K562 (cell line): ENCODE measurements at regions not wholly inside any gene's neighbourhood (a gene's known extent, or its start where the extent isn't known, plus 50 kb on each side); places are given as distances from the start of the nearest gene placed in this dataset.

Source experiments
- ATAC-seq: fragments of 200-7000 bp; cut with Tn5 transposase; 3 replicates; pipeline ENCODE4 v1.9.1; 2020; ENCODE audit warnings: moderate library complexity
- BruUV-seq: library from RNA; stranded (reverse); fragments of 400-500 nt; replicated peaks from 2 replicates; lab custom pipeline; 2021; lab: Mats Ljungman, UMichigan
- CTCF ChIA-PET: fragments of 300-600 bp; formaldehyde crosslinking; extraction: SDS; loops from one replicate; lab custom pipeline; 2021; ENCODE audit warnings: low intra/inter-chr PET ratio; lab: Yijun Ruan, JAX
- POLR2A ChIA-PET: fragments of 300-600, 350-650 bp; sonication (Branson Sonifier 250); formaldehyde crosslinking; extraction: SDS; loops from one replicate; lab custom pipeline; 2021; ENCODE audit warnings: antibody characterized with exemption, inconsistent platforms; lab: Yijun Ruan, JAX
- DNase-seq, 4 experiments: peaks; one replicate each; pipeline versions ENCODE4 v3.0.0 to v3.0.0-alpha.2; 2011 to 2018; ENCODE audit warnings: low spot score in 3 of 4, mixed read lengths in 3 of 4; ENCODE audit errors: extremely low read depth in 1 of 4
- FAIRE-seq: peaks from 2 replicates; lab custom pipeline; 2011; peaks lifted over from hg19 to GRCh38; lab: Jason Lieb, UNC
- H2AFZ ChIP-seq: 2 replicates; pipeline ENCODE4 v1.6.0; 2011; ENCODE audit warnings: low read depth, low read length, control low read depth, inconsistent platforms
- H3K27ac ChIP-seq: fragments of 200-600 bp; 3 replicates; pipeline ENCODE4 v1.8.0; 2011; ENCODE audit warnings: low read depth, mild to moderate bottlenecking, control low read depth, inconsistent platforms, low read length, moderate library complexity, mixed read lengths; ENCODE audit errors: extremely low read depth
- H3K27me3 ChIP-seq, 2 experiments: fragments of 300-600 bp in 1 of 2; 2 replicates in 1 of 2; 3 replicates in 1 of 2; pipeline versions ENCODE4 v1.6.0 to v1.8.0; 2011; ENCODE audit warnings: inconsistent platforms in 2 of 2, low read length in 2 of 2, mild to moderate bottlenecking in 1 of 2, mixed read lengths in 1 of 2, moderate library complexity in 1 of 2; ENCODE audit not compliant: control insufficient read depth in 2 of 2, insufficient read depth in 2 of 2
- H3K36me3 ChIP-seq: fragments of 300-600 bp; 3 replicates; pipeline ENCODE4 v1.8.0; 2011; ENCODE audit warnings: mild to moderate bottlenecking, low read length, inconsistent platforms; ENCODE audit not compliant: control insufficient read depth, insufficient read depth
- H3K4me1 ChIP-seq, 2 experiments: fragments of 200-600 bp in 1 of 2; replicated peaks in 1 of 2; 2 replicates in 1 of 2; 3 replicates in 1 of 2; pipeline versions ENCODE4 v1.5.1 to v1.8.0; 2011; ENCODE audit warnings: inconsistent platforms in 2 of 2, low read length in 2 of 2, mild to moderate bottlenecking in 1 of 2, mixed read lengths in 1 of 2, moderate library complexity in 1 of 2; ENCODE audit not compliant: control insufficient read depth in 2 of 2, insufficient read depth in 2 of 2
- H3K4me2 ChIP-seq: 2 replicates; pipeline ENCODE4 v1.6.1; 2011; ENCODE audit warnings: low read length, control low read depth, inconsistent platforms, mixed read lengths; ENCODE audit not compliant: insufficient read depth
- H3K4me3 ChIP-seq: fragments of 200-600 bp; sonication (generic), shearing (Covaris generic); 2 replicates; pipeline ENCODE4 v1.5.1; 2016; ENCODE audit warnings: control low read depth, inconsistent platforms
- H3K79me2 ChIP-seq: fragments of 200-600 bp; 3 replicates; pipeline ENCODE4 v1.8.0; 2011; ENCODE audit warnings: low read length, inconsistent platforms; ENCODE audit not compliant: control insufficient read depth, insufficient read depth
- H3K9ac ChIP-seq, 2 experiments: 2 replicates each; pipeline versions ENCODE4 v1.6.0 to v1.6.1; 2011; ENCODE audit warnings: low read depth in 2 of 2, low read length in 2 of 2, control low read depth in 1 of 2, inconsistent platforms in 1 of 2, mild to moderate bottlenecking in 1 of 2, mixed read lengths in 1 of 2; ENCODE audit not compliant: insufficient read depth in 1 of 2
- H3K9me1 ChIP-seq: one replicate; pipeline ENCODE4 v1.6.0; 2011; ENCODE audit warnings: inconsistent platforms, mild to moderate bottlenecking, low read length, moderate library complexity; ENCODE audit not compliant: control insufficient read depth, insufficient read depth
- H3K9me3 ChIP-seq: replicated peaks from 2 replicates; pipeline ENCODE4 v1.5.1; 2011; ENCODE audit warnings: low read depth, low read length, inconsistent platforms; ENCODE audit not compliant: control insufficient read depth, insufficient read depth
- H4K20me1 ChIP-seq: replicated peaks from 2 replicates; pipeline ENCODE4 v1.6.1; 2011; ENCODE audit warnings: low read length, inconsistent platforms, mixed read lengths; ENCODE audit not compliant: control insufficient read depth, insufficient read depth
- CEBPB ChIP-seq: fragments of 450-650 bp; IDR thresholded peaks from 2 replicates; pipeline ENCODE4 v1.6.1; 2016; ENCODE audit warnings: missing genetic modification characterization, missing compliant biosample characterization
- ERF ChIP-seq: fragments of 450-650 bp; formaldehyde crosslinking; IDR thresholded peaks from 2 replicates; pipeline ENCODE4 v1.4.0; 2020; ENCODE audit warnings: mild to moderate bottlenecking, mixed read lengths
- HSF4 ChIP-seq: fragments of 250-450 bp; sonication (Bioruptor Pico); IDR thresholded peaks from 2 replicates; pipeline ENCODE4 v2.1.2; 2022; ENCODE audit warnings: mild to moderate bottlenecking, moderate library complexity, borderline replicate concordance
- MEF2D ChIP-seq: conservative IDR thresholded peaks from 2 replicates; pipeline ENCODE4 v1.6.1; 2016; ENCODE audit warnings: low read depth, missing genetic modification characterization, missing compliant biosample characterization
- RUNX1 ChIP-seq: sonication (generic); IDR thresholded peaks from 2 replicates; pipeline ENCODE4 v1.6.1; 2016; ENCODE audit warnings: antibody characterized with exemption, low read depth
- SMAD2 ChIP-seq: fragments of 150-350 bp; IDR thresholded peaks from 2 replicates; pipeline ENCODE4 v1.6.1; 2014; ENCODE audit warnings: low read depth, mild to moderate bottlenecking, low read length
- SMARCE1 ChIP-seq: fragments of 450-650 bp; IDR thresholded peaks from 2 replicates; pipeline ENCODE4 v1.7.1; 2016; ENCODE audit warnings: mild to moderate bottlenecking
- ZNF165 ChIP-seq: fragments of 250-450 bp; sonication (Bioruptor Pico); IDR thresholded peaks from 2 replicates; pipeline ENCODE4 v1.4.0; 2020; ENCODE audit warnings: borderline replicate concordance
- ZNF24 ChIP-seq: fragments of 450-650 bp; IDR thresholded peaks from 2 replicates; pipeline ENCODE4 v1.6.1; 2016
- WGBS: fragments of 100-300 bp; shearing (Covaris generic); methylation state at CpG from one replicate; pipeline ENCODE4 v1.1.6; 2016; ENCODE audit warnings: low coverage, mixed read lengths; ENCODE audit not compliant: insufficient coverage; ENCODE audit errors: missing lambda C conversion rate; 5-methylcytosine and 5-hydroxymethylcytosine counted together
- in situ Hi-C: fragments of 300-500 bp; cut with MboI; formaldehyde crosslinking; loops from 4 replicates; pipeline ENCODE4 v1.15.0; 2018; ENCODE audit warnings: inconsistent platforms, mixed read lengths
- intact Hi-C: fragments of 100-400 bp; cut with micrococcal nuclease; formaldehyde crosslinking; loops from 2 replicates; pipeline ENCODE4 v1.14.2; 2022
- TF ChIP-seq, protein P1 (sequence below): IDR thresholded peaks from 2 replicates; pipeline ENCODE4 v1.6.1; 2012; ENCODE audit warnings: low read depth, low read length, improper control_type of control experiment, borderline replicate concordance
- TF ChIP-seq, protein P2 (sequence below): sonication (generic); IDR thresholded peaks from 2 replicates; pipeline ENCODE4 v1.6.1; 2016
- TF ChIP-seq, protein P3 (sequence below): fragments of 450-650 bp; IDR thresholded peaks from 2 replicates; pipeline ENCODE4 v1.6.1; 2018; ENCODE audit warnings: mild to moderate bottlenecking, low read depth; ENCODE audit not compliant: partially characterized antibody

DNA sequence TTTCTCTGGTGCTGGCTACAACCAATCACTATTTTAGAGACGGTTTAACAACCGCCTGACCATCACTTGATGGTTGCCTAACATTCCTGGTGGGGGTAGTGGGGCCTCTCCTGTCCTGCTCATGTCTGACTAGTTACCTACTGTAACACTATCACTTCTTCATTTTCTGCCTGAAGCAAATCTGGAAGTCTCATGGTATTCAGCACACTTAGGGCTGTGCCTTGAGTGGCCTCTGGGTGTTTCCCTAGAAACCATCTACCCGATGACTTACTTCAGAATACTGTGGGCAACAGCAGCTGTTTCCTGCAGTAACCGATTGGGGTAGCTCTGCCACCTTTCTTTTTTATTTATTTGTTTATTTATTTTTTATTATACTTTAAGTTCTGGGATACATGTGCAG, 880.1 kb upstream of the INTU start:
- TF ChIP-seq HSF4 (CRISPR knock-in tag) (no peak), ZNF24 (peak; percentile 29; the same call in 1 of the 2 replicates), CEBPB (tag) (peak; percentile 11; the same call in 1 of the 2 replicates)
- TF ChIP-seq, all 486 proteins: peak for 2
- in situ Hi-C loops (no loop called here), intact Hi-C loops (no loop called here)
- no peaks in the 10 kb centered on the region for H3K9me1 ChIP-seq
- BruUV-seq: no TSS peak
- DNase-seq (no peak), ATAC-seq (peak; percentile 52), FAIRE-seq (no peak)
- POLR2A ChIA-PET: interaction anchor here (1.2 to 1.3 kb wide), 2 partner anchors 9 to 14 kb away, joined by 4 to 7 read pairs; no protein-coding TSS in a partner anchor
- H3K79me2 ChIP-seq: peaks cover 18% of the 10 kb centered on the region; the same call in 2 of the 3 replicates
- no peaks in the 10 kb centered on the region for H3K27me3 ChIP-seq
- no peak overlapping the region for H2AFZ ChIP-seq
- peaks cover 3 to 20% of the 10 kb centered on the region in 2 experiments; a peak in 3 of 5 replicates for H3K4me1 ChIP-seq
- no peak overlapping the region for H3K4me3 ChIP-seq
- no peaks in the 10 kb centered on the region for H4K20me1 ChIP-seq
- no peak overlapping the region for H3K9ac ChIP-seq
- no peak overlapping the region for H3K4me2 ChIP-seq
- CTCF ChIA-PET: no interaction called here
- WGBS: 60% methylated on average over 4 of the region's 4 CpGs
- peaks cover 8% of the 10 kb centered on the region; the same call in 1 of the 3 replicates for H3K36me3 ChIP-seq
- no peaks in the 10 kb centered on the region for H3K9me3 ChIP-seq
- H3K27ac ChIP-seq: 0 out of 3 replicates have a peak overlapping the region, but pooled peaks have one; percentile 51

DNA sequence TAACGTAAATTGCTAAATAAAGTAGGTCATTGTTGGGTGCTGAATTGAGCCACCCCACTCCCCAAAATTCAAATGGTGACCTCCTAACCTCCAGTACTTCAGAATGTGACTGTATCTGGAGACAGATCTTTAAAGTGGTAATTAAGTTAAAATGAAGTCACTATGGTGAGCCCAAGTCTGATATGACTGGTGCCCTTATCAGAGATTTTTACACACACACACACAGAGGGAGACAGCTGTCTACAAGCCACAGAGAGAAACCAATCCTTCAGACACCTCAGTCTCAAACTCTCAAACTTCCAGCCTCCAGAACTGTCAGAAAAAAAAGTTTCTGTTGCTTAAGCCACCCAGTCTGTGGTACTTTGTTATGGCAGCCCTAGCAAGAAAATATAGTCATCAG, 879.2 kb upstream of the INTU start:
- Histone ChIP-seq H3K36me3 (peaks cover 8% of the 10 kb centered on the region; the same call in 1 of the 3 replicates), H2AFZ (no peak overlapping the region), H3K9me3 (no peaks in the 10 kb centered on the region), H3K27ac (peak overlapping the region; percentile 10; the same call in 1 of the 3 replicates), H3K27me3 (no peaks in the 10 kb centered on the region), H3K4me2 (no peak overlapping the region), H4K20me1 (no peaks in the 10 kb centered on the region), H3K79me2 (peaks cover 12% of the 10 kb centered on the region; the same call in 2 of the 3 replicates), H3K9me1 (no peaks in the 10 kb centered on the region), H3K9ac (no peak overlapping the region), H3K4me1 (peaks cover 3 to 20% of the 10 kb centered on the region in 2 experiments; a peak in 3 of 5 replicates), H3K4me3 (no peak overlapping the region)
- ATAC-seq (peak; percentile 64), DNase-seq (no peak), FAIRE-seq (peak; percentile 79)
- intact Hi-C loops (no loop called here), in situ Hi-C loops (no loop called here)
- no TSS peak for BruUV-seq
- ChIA-PET POLR2A (interaction anchor here (1.2 kb wide), 1 partner anchor 14 kb away, joined by 4 read pairs; no protein-coding TSS in a partner anchor), CTCF (no interaction called here)
- WGBS: 11% methylated on average over 1 of the region's 1 CpG
- TF ChIP-seq ZNF24 (no peak), ERF (CRISPR knock-in tag) (no peak), MEF2D (tag) (no peak), SMARCE1 (0 out of 2 replicates have a peak, but pooled peaks have one; percentile 42), SMAD2 (no peak), RUNX1 (no peak), ZNF165 (CRISPR knock-in tag) (no peak)
- TF ChIP-seq, protein P1, sequence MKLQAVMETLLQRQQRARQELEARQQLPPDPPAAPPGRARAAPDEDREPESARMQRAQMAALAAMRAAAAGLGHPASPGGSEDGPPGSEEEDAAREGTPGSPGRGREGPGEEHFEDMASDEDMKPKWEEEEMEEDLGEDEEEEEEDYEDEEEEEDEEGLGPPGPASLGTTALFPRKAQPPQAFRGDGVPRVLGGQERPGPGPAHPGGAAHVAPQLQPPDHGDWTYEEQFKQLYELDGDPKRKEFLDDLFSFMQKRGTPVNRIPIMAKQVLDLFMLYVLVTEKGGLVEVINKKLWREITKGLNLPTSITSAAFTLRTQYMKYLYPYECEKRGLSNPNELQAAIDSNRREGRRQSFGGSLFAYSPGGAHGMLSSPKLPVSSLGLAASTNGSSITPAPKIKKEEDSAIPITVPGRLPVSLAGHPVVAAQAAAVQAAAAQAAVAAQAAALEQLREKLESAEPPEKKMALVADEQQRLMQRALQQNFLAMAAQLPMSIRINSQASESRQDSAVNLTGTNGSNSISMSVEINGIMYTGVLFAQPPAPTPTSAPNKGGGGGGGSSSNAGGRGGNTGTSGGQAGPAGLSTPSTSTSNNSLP: 0 out of 2 replicates have a peak, but pooled peaks have one; percentile 28
- TF ChIP-seq, protein P2, sequence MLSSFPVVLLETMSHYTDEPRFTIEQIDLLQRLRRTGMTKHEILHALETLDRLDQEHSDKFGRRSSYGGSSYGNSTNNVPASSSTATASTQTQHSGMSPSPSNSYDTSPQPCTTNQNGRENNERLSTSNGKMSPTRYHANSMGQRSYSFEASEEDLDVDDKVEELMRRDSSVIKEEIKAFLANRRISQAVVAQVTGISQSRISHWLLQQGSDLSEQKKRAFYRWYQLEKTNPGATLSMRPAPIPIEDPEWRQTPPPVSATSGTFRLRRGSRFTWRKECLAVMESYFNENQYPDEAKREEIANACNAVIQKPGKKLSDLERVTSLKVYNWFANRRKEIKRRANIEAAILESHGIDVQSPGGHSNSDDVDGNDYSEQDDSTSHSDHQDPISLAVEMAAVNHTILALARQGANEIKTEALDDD: 0 out of 2 replicates have a peak, but pooled peaks have one; percentile 27
- TF ChIP-seq, protein P3, sequence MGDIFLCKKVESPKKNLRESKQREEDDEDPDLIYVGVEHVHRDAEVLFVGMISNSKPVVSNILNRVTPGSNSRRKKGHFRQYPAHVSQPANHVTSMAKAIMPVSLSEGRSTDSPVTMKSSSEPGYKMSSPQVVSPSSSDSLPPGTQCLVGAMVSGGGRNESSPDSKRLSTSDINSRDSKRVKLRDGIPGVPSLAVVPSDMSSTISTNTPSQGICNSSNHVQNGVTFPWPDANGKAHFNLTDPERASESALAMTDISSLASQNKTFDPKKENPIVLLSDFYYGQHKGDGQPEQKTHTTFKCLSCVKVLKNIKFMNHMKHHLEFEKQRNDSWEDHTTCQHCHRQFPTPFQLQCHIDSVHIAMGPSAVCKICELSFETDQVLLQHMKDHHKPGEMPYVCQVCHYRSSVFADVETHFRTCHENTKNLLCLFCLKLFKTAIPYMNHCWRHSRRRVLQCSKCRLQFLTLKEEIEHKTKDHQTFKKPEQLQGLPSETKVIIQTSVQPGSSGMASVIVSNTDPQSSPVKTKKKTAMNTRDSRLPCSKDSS: no peak
